Neural cell (in vitro differentiated cells): ENCODE measurements at regions not wholly inside any gene's neighbourhood (a gene's known extent, or its start where the extent isn't known, plus 50 kb on each side); places are given as distances from the start of the nearest gene placed in this dataset.

ENCODE experiments used
- EZH2 ChIP-seq: fragments of 200-600, 300-800 bp; shearing (Covaris generic), sonication (generic); IDR thresholded peaks from 2 replicates; pipeline ENCODE4 v1.6.1; 2014; ENCODE audit warnings: antibody characterized with exemption, low read length, borderline replicate concordance, mild to moderate bottlenecking; ENCODE audit not compliant: insufficient read depth, poor library complexity, severe bottlenecking
- POLR2AphosphoS5 ChIP-seq: IDR thresholded peaks from 2 replicates; pipeline ENCODE4 v1.6.1; 2012
- RAD21 ChIP-seq: fragments of 450-650 bp; conservative IDR thresholded peaks from 2 replicates; pipeline ENCODE4 v1.6.1; 2014; ENCODE audit warnings: antibody characterized with exemption, mild to moderate bottlenecking, moderate library complexity
- TF ChIP-seq, protein P1 (sequence below): fragments of 450-650 bp; IDR thresholded peaks from 2 replicates; pipeline ENCODE4 v1.5.1; 2014; ENCODE audit warnings: antibody characterized with exemption, mild to moderate bottlenecking, moderate library complexity; ENCODE audit not compliant: poor library complexity, severe bottlenecking

DNA sequence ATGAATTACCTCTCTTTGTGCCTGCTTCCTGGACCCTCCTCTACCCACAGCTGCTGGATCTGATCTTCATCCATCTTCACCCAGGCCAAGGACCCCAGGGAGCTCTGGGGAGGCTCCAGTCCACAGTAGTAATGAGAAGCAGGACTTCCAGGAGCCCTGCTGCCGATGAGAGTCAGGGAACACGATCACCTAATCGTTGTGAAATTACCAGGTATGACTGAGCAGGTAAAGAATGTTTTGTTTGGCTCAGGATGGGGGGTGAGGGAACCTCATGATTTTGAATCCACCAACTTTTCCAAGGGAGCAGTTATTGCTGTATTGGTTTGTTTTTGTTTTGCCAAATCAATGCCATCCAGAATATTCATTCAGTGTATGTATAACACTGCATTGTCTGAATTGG lies 454.0 kb downstream of the PLPP3 start:
- no peak for TF ChIP-seq EZH2
- TF ChIP-seq, protein P1, sequence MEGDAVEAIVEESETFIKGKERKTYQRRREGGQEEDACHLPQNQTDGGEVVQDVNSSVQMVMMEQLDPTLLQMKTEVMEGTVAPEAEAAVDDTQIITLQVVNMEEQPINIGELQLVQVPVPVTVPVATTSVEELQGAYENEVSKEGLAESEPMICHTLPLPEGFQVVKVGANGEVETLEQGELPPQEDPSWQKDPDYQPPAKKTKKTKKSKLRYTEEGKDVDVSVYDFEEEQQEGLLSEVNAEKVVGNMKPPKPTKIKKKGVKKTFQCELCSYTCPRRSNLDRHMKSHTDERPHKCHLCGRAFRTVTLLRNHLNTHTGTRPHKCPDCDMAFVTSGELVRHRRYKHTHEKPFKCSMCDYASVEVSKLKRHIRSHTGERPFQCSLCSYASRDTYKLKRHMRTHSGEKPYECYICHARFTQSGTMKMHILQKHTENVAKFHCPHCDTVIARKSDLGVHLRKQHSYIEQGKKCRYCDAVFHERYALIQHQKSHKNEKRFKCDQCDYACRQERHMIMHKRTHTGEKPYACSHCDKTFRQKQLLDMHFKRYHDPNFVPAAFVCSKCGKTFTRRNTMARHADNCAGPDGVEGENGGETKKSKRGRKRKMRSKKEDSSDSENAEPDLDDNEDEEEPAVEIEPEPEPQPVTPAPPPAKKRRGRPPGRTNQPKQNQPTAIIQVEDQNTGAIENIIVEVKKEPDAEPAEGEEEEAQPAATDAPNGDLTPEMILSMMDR = no peak
- TF ChIP-seq RAD21 = no peak
- no peak for TF ChIP-seq POLR2AphosphoS5
